ENCODE measurements at regions not wholly inside any gene's neighbourhood (a gene's known extent, or its start where the extent isn't known, plus 50 kb on each side); places are given as distances from the start of the nearest gene placed in this dataset.

DNA sequence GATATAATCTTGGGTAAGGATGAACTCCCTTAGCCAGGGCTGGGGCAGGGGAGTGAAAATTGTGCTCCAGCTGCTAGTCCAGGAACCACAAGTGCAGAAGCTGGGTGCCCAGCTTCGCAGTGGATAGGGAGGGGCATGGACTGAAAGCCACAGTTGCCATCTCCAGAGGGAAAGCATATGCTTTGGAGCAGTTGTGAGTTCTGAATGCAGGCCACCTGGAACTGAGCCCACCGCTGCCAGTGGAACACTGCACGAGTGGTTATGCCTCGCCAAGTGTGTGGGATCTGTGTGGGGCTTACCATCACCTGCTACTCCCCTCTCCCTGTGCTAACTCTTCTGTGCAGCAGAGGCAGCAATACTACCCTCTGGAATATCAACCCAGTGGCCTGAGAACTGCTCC, 158.4 kb upstream of the DPT start:
- no peaks in the 10 kb centered on the region for H3K36me3 ChIP-seq (ENCODE audit: control insufficient read depth, insufficient read depth, low read length)
- TF ChIP-seq, protein P1, sequence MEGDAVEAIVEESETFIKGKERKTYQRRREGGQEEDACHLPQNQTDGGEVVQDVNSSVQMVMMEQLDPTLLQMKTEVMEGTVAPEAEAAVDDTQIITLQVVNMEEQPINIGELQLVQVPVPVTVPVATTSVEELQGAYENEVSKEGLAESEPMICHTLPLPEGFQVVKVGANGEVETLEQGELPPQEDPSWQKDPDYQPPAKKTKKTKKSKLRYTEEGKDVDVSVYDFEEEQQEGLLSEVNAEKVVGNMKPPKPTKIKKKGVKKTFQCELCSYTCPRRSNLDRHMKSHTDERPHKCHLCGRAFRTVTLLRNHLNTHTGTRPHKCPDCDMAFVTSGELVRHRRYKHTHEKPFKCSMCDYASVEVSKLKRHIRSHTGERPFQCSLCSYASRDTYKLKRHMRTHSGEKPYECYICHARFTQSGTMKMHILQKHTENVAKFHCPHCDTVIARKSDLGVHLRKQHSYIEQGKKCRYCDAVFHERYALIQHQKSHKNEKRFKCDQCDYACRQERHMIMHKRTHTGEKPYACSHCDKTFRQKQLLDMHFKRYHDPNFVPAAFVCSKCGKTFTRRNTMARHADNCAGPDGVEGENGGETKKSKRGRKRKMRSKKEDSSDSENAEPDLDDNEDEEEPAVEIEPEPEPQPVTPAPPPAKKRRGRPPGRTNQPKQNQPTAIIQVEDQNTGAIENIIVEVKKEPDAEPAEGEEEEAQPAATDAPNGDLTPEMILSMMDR (IDR thresholded peaks at IDR 0.05; ENCODE audit: insufficient read depth, low read length, poor library complexity, severe bottlenecking), result no peak
- H3K4me3 ChIP-seq (ENCODE audit: low read depth, low read length), result no peak overlapping the region
- no peaks in the 10 kb centered on the region for H3K27me3 ChIP-seq (ENCODE audit: control insufficient read depth, insufficient read depth, low read length)
- DNase-seq (ENCODE audit: low read depth), result no peak

DNA sequence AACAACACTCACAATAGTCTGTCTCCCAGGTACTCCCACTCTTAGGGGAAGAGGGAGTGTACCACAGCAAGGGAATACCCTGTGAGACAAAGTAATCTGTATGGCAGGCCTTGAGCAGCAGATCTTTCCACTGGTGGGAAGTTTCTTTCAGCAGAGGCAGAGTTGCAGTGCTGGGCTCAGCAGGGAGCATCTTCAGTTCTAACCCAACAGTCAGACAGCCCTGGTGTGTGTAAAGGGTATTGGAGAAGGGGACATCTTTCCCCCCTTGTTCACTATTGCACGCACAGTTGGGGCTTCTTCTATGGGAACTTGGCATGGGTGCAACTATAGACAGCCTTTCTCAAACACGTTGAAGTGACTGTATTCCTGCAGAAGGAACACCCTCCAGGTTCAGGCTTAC, 159.4 kb upstream of the DPT start:
- no peak for DNase-seq (ENCODE audit: low read depth)
- TF ChIP-seq, protein P1 (IDR thresholded peaks at IDR 0.05; ENCODE audit: insufficient read depth, low read length, poor library complexity, severe bottlenecking), result no peak

DNA sequence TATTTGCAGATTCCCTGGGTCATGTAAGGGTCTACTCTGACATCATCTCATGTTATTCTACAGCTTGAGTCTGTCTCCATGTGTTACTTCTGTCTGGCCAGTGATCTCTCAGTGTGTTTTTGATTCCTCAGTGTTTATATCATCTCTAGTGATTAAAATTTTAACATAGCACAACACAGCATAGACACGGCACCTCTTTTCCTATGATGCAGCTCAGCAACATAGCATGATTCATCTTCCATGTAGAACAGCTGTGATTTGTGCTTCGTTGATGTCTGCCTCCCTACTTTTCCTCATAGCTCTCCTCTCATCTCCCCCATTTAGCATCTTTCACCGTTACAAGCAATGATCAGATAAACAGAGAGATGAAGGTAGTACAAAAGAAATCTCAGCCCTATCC, 163.9 kb upstream of the DPT start:
- Histone ChIP-seq H3K4me3 (ENCODE audit: low read depth, low read length) (no peak overlapping the region), H3K27me3 (ENCODE audit: control insufficient read depth, insufficient read depth, low read length) (no peaks in the 10 kb centered on the region), H3K36me3 (ENCODE audit: control insufficient read depth, insufficient read depth, low read length) (no peaks in the 10 kb centered on the region)
- TF ChIP-seq, protein P1 (IDR thresholded peaks at IDR 0.05; ENCODE audit: insufficient read depth, low read length, poor library complexity, severe bottlenecking), result no peak
- DNase-seq (ENCODE audit: low read depth), result no peak

More for the DNA sequence above, 159.4 kb upstream of the DPT start:
- H3K36me3 ChIP-seq (ENCODE audit: control insufficient read depth, insufficient read depth, low read length), result no peaks in the 10 kb centered on the region
- no peaks in the 10 kb centered on the region for H3K27me3 ChIP-seq (ENCODE audit: control insufficient read depth, insufficient read depth, low read length)
- no peak overlapping the region for H3K4me3 ChIP-seq (ENCODE audit: low read depth, low read length)

DNA sequence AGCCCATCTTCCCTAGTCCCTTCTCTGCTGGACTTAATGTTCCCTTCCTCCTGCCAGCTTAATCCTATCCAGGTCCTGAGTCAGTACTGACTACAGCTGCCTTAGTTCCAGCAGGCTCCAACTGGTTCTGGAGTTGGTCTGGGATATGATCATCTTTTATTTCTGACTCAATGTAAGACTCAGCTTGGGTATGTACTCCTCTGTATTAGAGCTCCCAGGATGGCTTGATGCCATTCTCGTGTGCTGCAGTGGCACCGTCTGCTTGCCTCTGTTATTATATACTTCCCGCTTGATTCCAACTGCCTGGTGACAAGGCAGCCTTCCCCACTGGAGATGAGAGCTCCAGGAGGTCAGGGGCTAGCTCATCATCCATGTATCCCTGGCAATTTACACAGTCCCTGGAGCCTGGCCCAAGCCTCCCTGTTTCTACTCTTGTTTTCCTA, 164.4 kb upstream of the DPT start:
- H3K4me3 ChIP-seq (ENCODE audit: low read depth, low read length), result no peak overlapping the region
- no peaks in the 10 kb centered on the region for H3K36me3 ChIP-seq (ENCODE audit: control insufficient read depth, insufficient read depth, low read length)
- no peaks in the 10 kb centered on the region for H3K27me3 ChIP-seq (ENCODE audit: control insufficient read depth, insufficient read depth, low read length)
- TF ChIP-seq, protein P1 (IDR thresholded peaks at IDR 0.05; ENCODE audit: insufficient read depth, low read length, poor library complexity, severe bottlenecking), result no peak
- DNase-seq (ENCODE audit: low read depth), result no peak

DNA sequence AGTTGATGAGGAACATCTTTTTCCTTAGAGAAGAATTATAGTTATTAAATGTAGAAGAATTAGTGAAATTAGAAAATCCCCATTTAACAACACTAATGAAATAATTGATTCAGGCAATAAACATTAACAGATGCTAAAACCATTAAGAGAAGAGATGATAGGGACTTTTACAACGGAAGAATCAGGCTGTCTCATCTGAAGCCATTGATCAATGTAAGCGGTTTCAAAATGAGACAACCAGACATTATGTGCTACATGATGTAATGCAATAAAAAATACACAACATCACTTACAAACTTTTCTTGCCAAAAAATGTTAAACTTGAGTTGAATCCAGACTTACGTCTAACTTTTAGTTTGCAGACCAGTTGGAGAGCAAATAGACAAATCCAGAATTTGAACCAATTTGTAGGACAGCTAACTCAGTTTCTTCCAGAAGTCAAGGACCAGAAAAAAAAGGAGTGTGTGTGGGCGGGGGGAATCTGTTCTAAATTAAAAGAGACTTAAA, 165.4 kb upstream of the DPT start:
- TF ChIP-seq, protein P1 (IDR thresholded peaks at IDR 0.05; ENCODE audit: insufficient read depth, low read length, poor library complexity, severe bottlenecking), result no peak
- Histone ChIP-seq H3K36me3 (ENCODE audit: control insufficient read depth, insufficient read depth, low read length) (no peaks in the 10 kb centered on the region), H3K4me3 (ENCODE audit: low read depth, low read length) (no peak overlapping the region), H3K27me3 (ENCODE audit: control insufficient read depth, insufficient read depth, low read length) (no peaks in the 10 kb centered on the region)
- no peak for DNase-seq (ENCODE audit: low read depth)

DNA sequence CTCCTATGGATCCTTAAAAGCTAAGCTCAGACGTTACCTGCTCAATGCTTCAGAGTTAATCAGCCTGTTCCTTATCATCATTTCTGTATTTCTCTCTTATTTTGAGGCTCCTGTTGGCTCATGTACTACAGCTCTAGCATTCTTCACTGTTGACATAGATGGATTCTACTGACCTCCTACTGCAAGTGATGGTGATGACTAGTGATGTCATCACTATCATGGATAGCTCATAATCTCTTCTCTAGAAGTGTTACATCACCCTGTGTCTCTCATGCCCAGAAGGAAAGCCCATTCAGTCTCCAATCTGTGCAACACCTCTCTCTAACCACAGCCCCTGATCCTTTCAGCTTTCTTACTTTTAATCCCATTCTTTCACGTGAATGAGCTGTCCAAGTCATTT, 168.2 kb upstream of the DPT start:
- TF ChIP-seq, protein P1 (IDR thresholded peaks at IDR 0.05; ENCODE audit: insufficient read depth, low read length, poor library complexity, severe bottlenecking), result no peak
- H3K36me3 ChIP-seq (ENCODE audit: control insufficient read depth, insufficient read depth, low read length), result no peaks in the 10 kb centered on the region
- no peak for DNase-seq (ENCODE audit: low read depth)
- no peaks in the 10 kb centered on the region for H3K27me3 ChIP-seq (ENCODE audit: control insufficient read depth, insufficient read depth, low read length)
- no peak overlapping the region for H3K4me3 ChIP-seq (ENCODE audit: low read depth, low read length)
